Astrocyte (in vitro differentiated cells and primary cell): ENCODE measurements at regions not wholly inside any gene's neighbourhood (a gene's known extent, or its start where the extent isn't known, plus 50 kb on each side); places are given as distances from the start of the nearest gene placed in this dataset.

Source experiments
- DNase-seq: peaks from one replicate; pipeline ENCODE4 v3.0.0-alpha.2; 2010; ENCODE audit warnings: low read depth
- FAIRE-seq: peaks from 2 replicates; lab custom pipeline; 2011; peaks lifted over from hg19 to GRCh38; lab: Jason Lieb, UNC
- H2AFZ ChIP-seq: 2 replicates; pipeline ENCODE4 v1.6.0; 2012; ENCODE audit warnings: low read depth, low read length, inconsistent platforms
- H3K27ac ChIP-seq: 2 replicates; pipeline ENCODE4 v1.5.1; 2011; ENCODE audit warnings: low read depth, low read length, inconsistent platforms
- H3K27me3 ChIP-seq: 2 replicates; pipeline ENCODE4 v1.6.0; 2011; ENCODE audit warnings: low read length, inconsistent platforms; ENCODE audit not compliant: insufficient read depth
- H3K36me3 ChIP-seq: 2 replicates; pipeline ENCODE4 v1.5.1; 2011; ENCODE audit warnings: low read length, inconsistent platforms; ENCODE audit not compliant: insufficient read depth
- H3K4me1 ChIP-seq: 2 replicates; pipeline ENCODE4 v1.5.1; 2011; ENCODE audit warnings: low read length, inconsistent platforms; ENCODE audit not compliant: insufficient read depth
- H3K4me2 ChIP-seq: 2 replicates; pipeline ENCODE4 v1.6.0; 2012; ENCODE audit warnings: low read length, inconsistent platforms
- H3K4me3 ChIP-seq: 2 replicates; pipeline ENCODE4 v1.5.1; 2011; ENCODE audit warnings: low read depth, mild to moderate bottlenecking, low read length, inconsistent platforms; ENCODE audit not compliant: insufficient read depth
- H3K79me2 ChIP-seq: 2 replicates; pipeline ENCODE4 v1.6.0; 2012; ENCODE audit warnings: mild to moderate bottlenecking, low read length, inconsistent platforms; ENCODE audit not compliant: insufficient read depth
- H3K9ac ChIP-seq: 2 replicates; pipeline ENCODE4 v1.6.0; 2012; ENCODE audit warnings: mild to moderate bottlenecking, low read length, inconsistent platforms
- H3K9me3 ChIP-seq: 2 replicates; pipeline ENCODE4 v1.5.1; 2012; ENCODE audit warnings: low read depth, mild to moderate bottlenecking, low read length, inconsistent platforms; ENCODE audit not compliant: insufficient read depth
- H4K20me1 ChIP-seq: 2 replicates; pipeline ENCODE4 v1.6.0; 2012; ENCODE audit warnings: low read length, inconsistent platforms; ENCODE audit not compliant: insufficient read depth
- H3K27ac Mint-ChIP-seq: one replicate; pipeline ENCODE4 v1.8.0; 2021; ENCODE audit warnings: mild to moderate bottlenecking, mixed read lengths; ENCODE audit not compliant: unreplicated experiment
- H3K27me3 Mint-ChIP-seq: one replicate; pipeline ENCODE4 v1.8.0; 2021; ENCODE audit warnings: low read depth, mixed read lengths; ENCODE audit not compliant: unreplicated experiment
- H3K36me3 Mint-ChIP-seq: one replicate; pipeline ENCODE4 v1.8.0; 2021; ENCODE audit warnings: low read depth, mixed read lengths; ENCODE audit not compliant: unreplicated experiment
- H3K4me1 Mint-ChIP-seq: one replicate; pipeline ENCODE4 v1.8.0; 2021; ENCODE audit warnings: low read depth, mixed read lengths; ENCODE audit not compliant: unreplicated experiment
- H3K4me3 Mint-ChIP-seq: one replicate; pipeline ENCODE4 v1.8.0; 2021; ENCODE audit warnings: mild to moderate bottlenecking, moderate library complexity, mixed read lengths; ENCODE audit not compliant: unreplicated experiment
- H3K9me3 Mint-ChIP-seq: one replicate; pipeline ENCODE4 v1.8.0; 2021; ENCODE audit warnings: mild to moderate bottlenecking, mixed read lengths; ENCODE audit not compliant: unreplicated experiment
- CTCF ChIP-seq: IDR thresholded peaks from 2 replicates; pipeline ENCODE4 v1.5.1; 2011; ENCODE audit warnings: low read depth, mild to moderate bottlenecking, inconsistent platforms, low read length, moderate library complexity; ENCODE audit not compliant: insufficient read depth
- EZH2 ChIP-seq: IDR thresholded peaks from 2 replicates; pipeline ENCODE4 v1.6.1; 2012; ENCODE audit warnings: mild to moderate bottlenecking, low read length, inconsistent platforms; ENCODE audit not compliant: insufficient read depth

GRCh38 chr2:188000189-188000588, 291.5 kb upstream of the GULP1 start:
- Mint-ChIP-seq H3K36me3 (peaks cover 1% of the 10 kb centered on the region), H3K9me3 (no peaks in the 10 kb centered on the region), H3K4me3 (no peak overlapping the region), H3K27ac (no peak overlapping the region), H3K27me3 (peaks cover 2% of the 10 kb centered on the region), H3K4me1 (peaks cover 3% of the 10 kb centered on the region)
- Histone ChIP-seq H3K36me3 (no peaks in the 10 kb centered on the region), H3K27me3 (no peaks in the 10 kb centered on the region), H3K4me3 (no peak overlapping the region), H3K4me2 (no peak overlapping the region), H4K20me1 (no peaks in the 10 kb centered on the region), H3K9ac (no peak overlapping the region), H3K27ac (no peak overlapping the region), H3K79me2 (no peaks in the 10 kb centered on the region), H3K9me3 (no peaks in the 10 kb centered on the region), H2AFZ (no peak overlapping the region), H3K4me1 (no peaks in the 10 kb centered on the region)
- TF ChIP-seq EZH2 (no peak), CTCF (no peak)
- no peak for DNase-seq
- no peak for FAIRE-seq

GRCh38 chr2:188003800-188004199, 287.9 kb upstream of the GULP1 start:
- Histone ChIP-seq H2AFZ (no peak overlapping the region), H3K4me1 (no peaks in the 10 kb centered on the region), H3K79me2 (no peaks in the 10 kb centered on the region), H3K4me2 (no peak overlapping the region), H3K27ac (no peak overlapping the region), H4K20me1 (no peaks in the 10 kb centered on the region), H3K27me3 (no peaks in the 10 kb centered on the region), H3K9ac (no peak overlapping the region), H3K36me3 (no peaks in the 10 kb centered on the region), H3K9me3 (no peaks in the 10 kb centered on the region), H3K4me3 (no peak overlapping the region)
- TF ChIP-seq CTCF (no peak), EZH2 (no peak)
- H3K9me3 Mint-ChIP-seq = no peaks in the 10 kb centered on the region
- H3K4me1 Mint-ChIP-seq = no peaks in the 10 kb centered on the region
- H3K27me3 Mint-ChIP-seq = no peaks in the 10 kb centered on the region
- H3K36me3 Mint-ChIP-seq = no peaks in the 10 kb centered on the region
- no peak for FAIRE-seq
- no peak overlapping the region for H3K27ac Mint-ChIP-seq
- H3K4me3 Mint-ChIP-seq = no peak overlapping the region
- no peak for DNase-seq

GRCh38 chr2:188013767-188014166, 277.9 kb upstream of the GULP1 start:
- FAIRE-seq (no peak), DNase-seq (no peak)
- H4K20me1 ChIP-seq = no peaks in the 10 kb centered on the region
- TF ChIP-seq CTCF (no peak), EZH2 (no peak)
- no peaks in the 10 kb centered on the region for H3K4me1 ChIP-seq
- Mint-ChIP-seq H3K4me3 (no peak overlapping the region), H3K27ac (no peak overlapping the region), H3K36me3 (no peaks in the 10 kb centered on the region), H3K27me3 (no peaks in the 10 kb centered on the region), H3K4me1 (no peaks in the 10 kb centered on the region), H3K9me3 (no peaks in the 10 kb centered on the region)
- H3K9me3 ChIP-seq = no peaks in the 10 kb centered on the region
- no peak overlapping the region for H2AFZ ChIP-seq
- H3K36me3 ChIP-seq = no peaks in the 10 kb centered on the region
- no peak overlapping the region for H3K9ac ChIP-seq
- H3K4me3 ChIP-seq = no peak overlapping the region
- H3K27ac ChIP-seq = no peak overlapping the region
- H3K27me3 ChIP-seq = no peaks in the 10 kb centered on the region
- H3K79me2 ChIP-seq = no peaks in the 10 kb centered on the region
- H3K4me2 ChIP-seq = no peak overlapping the region
